HEK293T (cell line): ENCODE measurements at regions not wholly inside any gene's neighbourhood (a gene's known extent, or its start where the extent isn't known, plus 50 kb on each side); places are given as distances from the start of the nearest gene placed in this dataset.
A peak's percentile ranks its signal among the peaks of the same experiment; 100 is the strongest.

Source experiments
- CTCF ChIA-PET: fragments of 350-600 bp; formaldehyde crosslinking; extraction: SDS; loops from one replicate; lab custom pipeline; 2021; ENCODE audit warnings: antibody characterized with exemption, inconsistent platforms; lab: Yijun Ruan, JAX
- POLR2A ChIA-PET: fragments of 350-600 bp; formaldehyde crosslinking; extraction: SDS; loops from one replicate; lab custom pipeline; 2020; ENCODE audit warnings: antibody characterized with exemption, inconsistent platforms; lab: Yijun Ruan, JAX
- DNase-seq: peaks from one replicate; pipeline ENCODE4 v3.0.0; 2012; ENCODE audit warnings: mixed read lengths; ENCODE audit errors: extremely low spot score
- ARNT ChIP-seq: fragments of 450-650 bp; IDR thresholded peaks from 2 replicates; pipeline ENCODE4 v1.6.1; 2017; ENCODE audit warnings: mild to moderate bottlenecking
- BHLHE40 ChIP-seq: fragments of 450-650 bp; IDR thresholded peaks from 2 replicates; pipeline ENCODE4 v1.6.1; 2016; ENCODE audit warnings: mild to moderate bottlenecking, moderate library complexity, borderline replicate concordance
- CTBP1 ChIP-seq: fragments of 450-650 bp; IDR thresholded peaks from 2 replicates; pipeline ENCODE4 v1.6.1; 2016; ENCODE audit warnings: borderline replicate concordance
- ELF4 ChIP-seq: fragments of 450-650 bp; IDR thresholded peaks from 2 replicates; pipeline ENCODE4 v1.6.1; 2017; ENCODE audit warnings: antibody characterized with exemption
- FOXA1 ChIP-seq: fragments of 450-650 bp; IDR thresholded peaks from 2 replicates; pipeline ENCODE4 v1.6.1; 2016; ENCODE audit warnings: mild to moderate bottlenecking
- FOXK2 ChIP-seq: fragments of 450-650 bp; IDR thresholded peaks from 2 replicates; pipeline ENCODE4 v1.6.1; 2016; ENCODE audit warnings: mild to moderate bottlenecking
- FOXM1 ChIP-seq: fragments of 450-650 bp; IDR thresholded peaks from 2 replicates; pipeline ENCODE4 v1.6.1; 2017; ENCODE audit warnings: mild to moderate bottlenecking, borderline replicate concordance
- HDGF ChIP-seq: fragments of 450-650 bp; IDR thresholded peaks from 2 replicates; pipeline ENCODE4 v1.6.1; 2017; ENCODE audit warnings: antibody characterized with exemption, borderline replicate concordance
- L3MBTL2 ChIP-seq: fragments of 450-650 bp; conservative IDR thresholded peaks from 2 replicates; pipeline ENCODE4 v1.6.1; 2016; ENCODE audit warnings: mild to moderate bottlenecking
- LEF1 ChIP-seq: fragments of 450-650 bp; IDR thresholded peaks from 2 replicates; pipeline ENCODE4 v1.6.1; 2017; ENCODE audit warnings: mild to moderate bottlenecking, borderline replicate concordance
- NFRKB ChIP-seq: fragments of 450-650 bp; IDR thresholded peaks from 2 replicates; pipeline ENCODE4 v1.6.1; 2016; ENCODE audit warnings: mild to moderate bottlenecking, moderate library complexity
- PKNOX1 ChIP-seq: fragments of 450-650 bp; IDR thresholded peaks from 2 replicates; pipeline ENCODE4 v1.6.1; 2016
- SP1 ChIP-seq: fragments of 450-650 bp; IDR thresholded peaks from 2 replicates; pipeline ENCODE4 v1.6.1; 2017
- SUZ12 ChIP-seq: fragments of 450-650 bp; IDR thresholded peaks from 2 replicates; pipeline ENCODE4 v1.6.1; 2016; ENCODE audit warnings: mild to moderate bottlenecking
- TARDBP ChIP-seq: fragments of 450-650 bp; IDR thresholded peaks from 2 replicates; pipeline ENCODE4 v1.6.1; 2016
- ZNF384 ChIP-seq: fragments of 450-650 bp; IDR thresholded peaks from 2 replicates; pipeline ENCODE4 v1.6.1; 2016

GRCh38 chr15:37709669-37710068, 224.8 kb upstream of the TMCO5A start:
- no peak for DNase-seq
- CTCF ChIA-PET: no interaction called here
- POLR2A ChIA-PET: no interaction called here
- TF ChIP-seq L3MBTL2 (no peak), SUZ12 (no peak), SP1 (no peak), ARNT (no peak)

GRCh38 chr15:37715101-37715500, 219.3 kb upstream of the TMCO5A start:
- CTCF ChIA-PET: no interaction called here
- no peak for TF ChIP-seq SUZ12
- TF ChIP-seq ARNT: no peak
- no peak for TF ChIP-seq ELF4
- TF ChIP-seq SP1: no peak
- TF ChIP-seq LEF1: no peak
- TF ChIP-seq FOXM1: no peak
- TF ChIP-seq NFRKB: no peak
- TF ChIP-seq PKNOX1: no peak
- no peak for TF ChIP-seq CTBP1
- no peak for TF ChIP-seq HDGF
- TF ChIP-seq ZNF384: no peak
- TF ChIP-seq FOXA1: no peak
- no peak for TF ChIP-seq L3MBTL2
- no peak for TF ChIP-seq FOXK2
- TF ChIP-seq BHLHE40: no peak
- no peak for TF ChIP-seq TARDBP
- POLR2A ChIA-PET: no interaction called here
- DNase-seq: no peak

- ChIA-PET POLR2A (no interaction called here), CTCF (no interaction called here)
- no peak for DNase-seq
- TF ChIP-seq LEF1: no peak
- no peak for TF ChIP-seq FOXM1
- no peak for TF ChIP-seq FOXK2
- no peak for TF ChIP-seq HDGF
- TF ChIP-seq ZNF384: no peak
- TF ChIP-seq PKNOX1: no peak
- no peak for TF ChIP-seq FOXA1
- no peak for TF ChIP-seq ARNT
- no peak for TF ChIP-seq NFRKB
- TF ChIP-seq SUZ12: no peak
Measured at GRCh38 chr15:37720267-37720666, 214.2 kb upstream of the TMCO5A start.

- ChIA-PET CTCF (interaction anchor here (0.7 kb wide), 1 partner anchor 29 kb away, joined by 3 read pairs; no protein-coding TSS in a partner anchor), POLR2A (no interaction called here)
- no peak for DNase-seq
- no peak for TF ChIP-seq FOXA1
- TF ChIP-seq L3MBTL2: no peak
- TF ChIP-seq ARNT: no peak
- TF ChIP-seq ELF4: no peak
- no peak for TF ChIP-seq BHLHE40
- no peak for TF ChIP-seq TARDBP
- TF ChIP-seq FOXK2: no peak
- no peak for TF ChIP-seq SUZ12
- no peak for TF ChIP-seq PKNOX1
- TF ChIP-seq FOXM1: no peak
- TF ChIP-seq LEF1: no peak
Measured at GRCh38 chr15:37731146-37731746, 203.2 kb upstream of the TMCO5A start.

- ChIA-PET POLR2A (no interaction called here), CTCF (no interaction called here)
- no peak for DNase-seq
- TF ChIP-seq CTBP1 (no peak), ELF4 (no peak), FOXM1 (no peak), SP1 (no peak), PKNOX1 (no peak), L3MBTL2 (no peak), HDGF (no peak), ZNF384 (no peak), SUZ12 (no peak), BHLHE40 (no peak), NFRKB (no peak), TARDBP (no peak), FOXK2 (no peak), FOXA1 (no peak), LEF1 (no peak), ARNT (no peak)
Measured at GRCh38 chr15:37733628-37734027, 200.8 kb upstream of the TMCO5A start.

GRCh38 chr15:37740623-37741141, 193.8 kb upstream of the TMCO5A start:
- CTCF ChIA-PET: no interaction called here
- POLR2A ChIA-PET: no interaction called here
- DNase-seq: no peak
- TF ChIP-seq FOXK2 (no peak), ZNF384 (peak; percentile 85)
